ENCODE measurements at regions not wholly inside any gene's neighbourhood (a gene's known extent, or its start where the extent isn't known, plus 50 kb on each side); places are given as distances from the start of the nearest gene placed in this dataset.

GRCh38 chr16:16833165-16833564 is 454.2 kb downstream of the NPIPA7 start:
- DNase-seq (no peak), ATAC-seq (no peak)

GRCh38 chr16:16850274-16850673 is 471.3 kb downstream of the NPIPA7 start:
- Histone ChIP-seq H3K4me1 (ENCODE audit: insufficient read depth, low read length) (no peaks in the 10 kb centered on the region), H3F3A (ENCODE audit: low read length, unreplicated experiment) (no peaks in the 10 kb centered on the region), H3K36me3 (ENCODE audit: low read depth, low read length) (no peaks in the 10 kb centered on the region), H4K20me1 (ENCODE audit: low read length) (no peaks in the 10 kb centered on the region), H3K4me3 (ENCODE audit: low read length) (no peak overlapping the region), H3K79me2 (ENCODE audit: low read length) (no peaks in the 10 kb centered on the region), H2AFZ (ENCODE audit: low read length) (no peak overlapping the region), H3K27ac (ENCODE audit: low read length) (no peak overlapping the region), H3K9me3 (ENCODE audit: low read length) (no peaks in the 10 kb centered on the region), H3K27me3 (ENCODE audit: low read length) (no peaks in the 10 kb centered on the region), H3K9ac (ENCODE audit: low read length) (no peak overlapping the region), H3K9me2 (replicated peaks; ENCODE audit: low read length) (no peaks in the 10 kb centered on the region), H3K4me2 (ENCODE audit: low read length) (no peak overlapping the region)
- ATAC-seq, result no peak
- BruUV-seq (replicated peaks), result no TSS peak
- ChIA-PET CTCF (no interaction called here), POLR2A (ENCODE audit: unreplicated experiment) (no interaction called here)
- intact Hi-C loops (cut with micrococcal nuclease), result no loop called here
- no peak for TF ChIP-seq EZH2 (IDR thresholded peaks at IDR 0.05; ENCODE audit: low read length, unreplicated experiment)
- TF ChIP-seq EZH2phosphoT487 (IDR thresholded peaks at IDR 0.05; ENCODE audit: borderline replicate concordance, low read length), result no peak
- TF ChIP-seq CTCF (conservative IDR thresholded peaks at IDR 0.05; ENCODE audit: low read depth, low read length), result no peak
- no peak for DNase-seq

More at GRCh38 chr16:16833165-16833564, 454.2 kb downstream of the NPIPA7 start:
- Histone ChIP-seq H3F3A (ENCODE audit: low read length, unreplicated experiment) (no peaks in the 10 kb centered on the region), H3K79me2 (ENCODE audit: low read length) (no peaks in the 10 kb centered on the region), H2AFZ (ENCODE audit: low read length) (no peak overlapping the region), H3K27me3 (ENCODE audit: low read length) (no peaks in the 10 kb centered on the region), H3K4me1 (ENCODE audit: insufficient read depth, low read length) (no peaks in the 10 kb centered on the region), H3K27ac (ENCODE audit: low read length) (no peak overlapping the region), H3K4me2 (ENCODE audit: low read length) (no peak overlapping the region), H3K4me3 (ENCODE audit: low read length) (no peak overlapping the region), H4K20me1 (ENCODE audit: low read length) (no peaks in the 10 kb centered on the region), H3K9ac (ENCODE audit: low read length) (no peak overlapping the region), H3K36me3 (ENCODE audit: low read depth, low read length) (no peaks in the 10 kb centered on the region), H3K9me2 (replicated peaks; ENCODE audit: low read length) (no peaks in the 10 kb centered on the region), H3K9me3 (ENCODE audit: low read length) (no peaks in the 10 kb centered on the region)
- ChIA-PET CTCF (no interaction called here), POLR2A (ENCODE audit: unreplicated experiment) (no interaction called here)
- no TSS peak for BruUV-seq (replicated peaks)
- TF ChIP-seq EZH2 (IDR thresholded peaks at IDR 0.05; ENCODE audit: low read length, unreplicated experiment) (no peak), CTCF (conservative IDR thresholded peaks at IDR 0.05; ENCODE audit: low read depth, low read length) (no peak), EZH2phosphoT487 (IDR thresholded peaks at IDR 0.05; ENCODE audit: borderline replicate concordance, low read length) (no peak)
- intact Hi-C loops (cut with micrococcal nuclease), result no loop called here

GRCh38 chr16:16857012-16857411 is 478.1 kb downstream of the NPIPA7 start:
- Histone ChIP-seq H3K4me2 (ENCODE audit: low read length) (no peak overlapping the region), H3K27me3 (ENCODE audit: low read length) (no peaks in the 10 kb centered on the region), H3K9me2 (replicated peaks; ENCODE audit: low read length) (no peaks in the 10 kb centered on the region), H3K27ac (ENCODE audit: low read length) (no peak overlapping the region), H3K36me3 (ENCODE audit: low read depth, low read length) (no peaks in the 10 kb centered on the region), H2AFZ (ENCODE audit: low read length) (no peak overlapping the region), H3K79me2 (ENCODE audit: low read length) (no peaks in the 10 kb centered on the region), H3K4me3 (ENCODE audit: low read length) (no peak overlapping the region), H3F3A (ENCODE audit: low read length, unreplicated experiment) (no peaks in the 10 kb centered on the region), H3K9ac (ENCODE audit: low read length) (no peak overlapping the region), H3K4me1 (ENCODE audit: insufficient read depth, low read length) (no peaks in the 10 kb centered on the region), H3K9me3 (ENCODE audit: low read length) (no peaks in the 10 kb centered on the region), H4K20me1 (ENCODE audit: low read length) (no peaks in the 10 kb centered on the region)
- CTCF ChIA-PET, result no interaction called here
- POLR2A ChIA-PET (ENCODE audit: unreplicated experiment), result no interaction called here
- intact Hi-C loops (cut with micrococcal nuclease), result no loop called here
- BruUV-seq (replicated peaks), result no TSS peak
- TF ChIP-seq EZH2phosphoT487 (IDR thresholded peaks at IDR 0.05; ENCODE audit: borderline replicate concordance, low read length) (no peak), EZH2 (IDR thresholded peaks at IDR 0.05; ENCODE audit: low read length, unreplicated experiment) (no peak), CTCF (conservative IDR thresholded peaks at IDR 0.05; ENCODE audit: low read depth, low read length) (no peak)
- ATAC-seq (no peak), DNase-seq (no peak)
